Panc1 (cell line): ENCODE measurements at regions not wholly inside any gene's neighbourhood (a gene's known extent, or its start where the extent isn't known, plus 50 kb on each side); places are given as distances from the start of the nearest gene placed in this dataset.

Experiments used
- ATAC-seq: fragments of 200-7000 bp; cut with Tn5 transposase; 2 replicates; pipeline ENCODE4 v1.9.1; 2020; ENCODE audit warnings: mild to moderate bottlenecking, moderate library complexity
- BruUV-seq: library from RNA; stranded (reverse); fragments of 400-500 nt; replicated peaks from 2 replicates; lab custom pipeline; 2021; lab: Mats Ljungman, UMichigan
- CTCF ChIA-PET: fragments of 300-600 bp; sonication (Branson Sonifier 250); formaldehyde crosslinking; loops from one replicate; lab custom pipeline; 2022; ENCODE audit warnings: antibody characterized with exemption; lab: Charles Lee
- POLR2A ChIA-PET: fragments of 300-600 bp; sonication (Branson Sonifier 250); formaldehyde crosslinking; loops from one replicate; lab custom pipeline; 2022; ENCODE audit warnings: antibody characterized with exemption; lab: Charles Lee
- DNase-seq: peaks from one replicate; pipeline ENCODE4 v3.0.0-alpha.2; 2010; ENCODE audit warnings: low read depth, low spot score
- H3K27ac ChIP-seq: 2 replicates; pipeline ENCODE4 v1.5.1; 2011; ENCODE audit warnings: mild to moderate bottlenecking, low read length, inconsistent platforms
- H3K27me3 ChIP-seq: fragments of 200-500 bp; sonication (Bioruptor generic); 2 replicates; pipeline ENCODE4 v1.6.0; 2014; ENCODE audit warnings: low read length, inconsistent platforms; ENCODE audit not compliant: control insufficient read depth, insufficient read depth
- H3K36me3 ChIP-seq: fragments of 200-500 bp; sonication (Bioruptor generic); 2 replicates; pipeline ENCODE4 v1.5.1; 2014; ENCODE audit warnings: inconsistent platforms, mild to moderate bottlenecking, low read length, moderate library complexity; ENCODE audit not compliant: control insufficient read depth, insufficient read depth
- H3K4me1 ChIP-seq: 2 replicates; pipeline ENCODE4 v1.5.1; 2011; ENCODE audit warnings: inconsistent platforms, mild to moderate bottlenecking, low read length, moderate library complexity; ENCODE audit not compliant: control insufficient read depth, insufficient read depth
- H3K4me3 ChIP-seq, 2 experiments: 2 replicates each; pipeline ENCODE4 v1.5.1; 2011 to 2012; ENCODE audit warnings: low read depth in 2 of 2, low read length in 2 of 2, mild to moderate bottlenecking in 2 of 2, inconsistent platforms in 1 of 2, moderate library complexity in 1 of 2
- H3K9me3 ChIP-seq: fragments of 200-500 bp; sonication (Bioruptor generic); 2 replicates; pipeline ENCODE4 v1.5.1; 2014; ENCODE audit warnings: low read depth, mild to moderate bottlenecking, inconsistent platforms, low read length, moderate library complexity; ENCODE audit not compliant: control insufficient read depth, insufficient read depth
- POLR2AphosphoS5 ChIP-seq: IDR thresholded peaks from 2 replicates; pipeline ENCODE4 v1.6.1; 2012; ENCODE audit warnings: mild to moderate bottlenecking, low read depth, low read length, moderate library complexity
- SIN3A ChIP-seq: IDR thresholded peaks from 2 replicates; pipeline ENCODE4 v1.6.1; 2012; ENCODE audit warnings: low read depth, mild to moderate bottlenecking, low read length, moderate library complexity, borderline replicate concordance; ENCODE audit not compliant: insufficient read depth
- TCF7L2 ChIP-seq: IDR thresholded peaks from 2 replicates; pipeline ENCODE4 v1.6.1; 2011; ENCODE audit warnings: mild to moderate bottlenecking, low read depth, low read length, inconsistent platforms
- in situ Hi-C: cut with HindIII; loops from 2 replicates; pipeline ENCODE4 v1.10.0; 2016; ENCODE audit warnings: low sequenced_read_pairs, low pct_unique_long_range_greater_than_20kb
- intact Hi-C: fragments of 100-400 bp; cut with micrococcal nuclease; formaldehyde crosslinking; loops from one replicate; pipeline ENCODE4 v1.10.0; 2022; ENCODE audit not compliant: unreplicated experiment
- TF ChIP-seq, protein P1 (sequence below): fragments of 450-650 bp; IDR thresholded peaks from 2 replicates; pipeline ENCODE4 v1.5.1; 2017; ENCODE audit warnings: mild to moderate bottlenecking
- TF ChIP-seq, protein P2 (sequence below), 2 experiments: IDR thresholded peaks; 2 replicates each; pipeline ENCODE4 v1.6.1; 2011 to 2012; ENCODE audit warnings: low read depth in 2 of 2, control low read depth in 1 of 2, low read length in 1 of 2, mild to moderate bottlenecking in 1 of 2, moderate library complexity in 1 of 2; ENCODE audit not compliant: insufficient read depth in 1 of 2

DNA sequence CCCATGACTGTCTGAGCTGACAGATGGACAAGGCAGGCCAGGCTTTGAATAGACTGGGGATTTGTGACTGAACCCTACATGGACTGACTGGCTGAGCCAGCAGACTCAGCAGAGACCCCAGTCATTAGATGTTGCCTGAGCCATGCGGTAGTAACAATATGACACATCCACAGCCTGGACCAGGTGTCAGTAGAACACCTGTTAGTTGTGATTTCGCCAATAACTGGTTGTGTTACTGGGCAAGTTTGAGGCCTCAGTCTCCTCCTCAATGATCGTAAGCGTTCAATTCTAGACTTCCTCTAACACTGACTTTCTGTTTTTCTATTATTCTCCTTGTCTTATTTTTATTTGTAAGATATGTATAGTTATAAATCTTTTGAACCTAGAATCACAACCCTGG is 311.9 kb upstream of the MAP3K7 start:
- Histone ChIP-seq H3K27ac (no peak overlapping the region), H3K4me3 (no peak overlapping the region), H3K36me3 (no peaks in the 10 kb centered on the region), H3K4me1 (no peaks in the 10 kb centered on the region), H3K9me3 (no peaks in the 10 kb centered on the region), H3K27me3 (no peaks in the 10 kb centered on the region)
- ChIA-PET POLR2A (no interaction called here), CTCF (no interaction called here)
- in situ Hi-C loops = no loop called here
- no TSS peak for BruUV-seq
- TF ChIP-seq POLR2AphosphoS5 = no peak
- TF ChIP-seq, protein P1, sequence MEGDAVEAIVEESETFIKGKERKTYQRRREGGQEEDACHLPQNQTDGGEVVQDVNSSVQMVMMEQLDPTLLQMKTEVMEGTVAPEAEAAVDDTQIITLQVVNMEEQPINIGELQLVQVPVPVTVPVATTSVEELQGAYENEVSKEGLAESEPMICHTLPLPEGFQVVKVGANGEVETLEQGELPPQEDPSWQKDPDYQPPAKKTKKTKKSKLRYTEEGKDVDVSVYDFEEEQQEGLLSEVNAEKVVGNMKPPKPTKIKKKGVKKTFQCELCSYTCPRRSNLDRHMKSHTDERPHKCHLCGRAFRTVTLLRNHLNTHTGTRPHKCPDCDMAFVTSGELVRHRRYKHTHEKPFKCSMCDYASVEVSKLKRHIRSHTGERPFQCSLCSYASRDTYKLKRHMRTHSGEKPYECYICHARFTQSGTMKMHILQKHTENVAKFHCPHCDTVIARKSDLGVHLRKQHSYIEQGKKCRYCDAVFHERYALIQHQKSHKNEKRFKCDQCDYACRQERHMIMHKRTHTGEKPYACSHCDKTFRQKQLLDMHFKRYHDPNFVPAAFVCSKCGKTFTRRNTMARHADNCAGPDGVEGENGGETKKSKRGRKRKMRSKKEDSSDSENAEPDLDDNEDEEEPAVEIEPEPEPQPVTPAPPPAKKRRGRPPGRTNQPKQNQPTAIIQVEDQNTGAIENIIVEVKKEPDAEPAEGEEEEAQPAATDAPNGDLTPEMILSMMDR = no peak
- TF ChIP-seq, protein P2, sequence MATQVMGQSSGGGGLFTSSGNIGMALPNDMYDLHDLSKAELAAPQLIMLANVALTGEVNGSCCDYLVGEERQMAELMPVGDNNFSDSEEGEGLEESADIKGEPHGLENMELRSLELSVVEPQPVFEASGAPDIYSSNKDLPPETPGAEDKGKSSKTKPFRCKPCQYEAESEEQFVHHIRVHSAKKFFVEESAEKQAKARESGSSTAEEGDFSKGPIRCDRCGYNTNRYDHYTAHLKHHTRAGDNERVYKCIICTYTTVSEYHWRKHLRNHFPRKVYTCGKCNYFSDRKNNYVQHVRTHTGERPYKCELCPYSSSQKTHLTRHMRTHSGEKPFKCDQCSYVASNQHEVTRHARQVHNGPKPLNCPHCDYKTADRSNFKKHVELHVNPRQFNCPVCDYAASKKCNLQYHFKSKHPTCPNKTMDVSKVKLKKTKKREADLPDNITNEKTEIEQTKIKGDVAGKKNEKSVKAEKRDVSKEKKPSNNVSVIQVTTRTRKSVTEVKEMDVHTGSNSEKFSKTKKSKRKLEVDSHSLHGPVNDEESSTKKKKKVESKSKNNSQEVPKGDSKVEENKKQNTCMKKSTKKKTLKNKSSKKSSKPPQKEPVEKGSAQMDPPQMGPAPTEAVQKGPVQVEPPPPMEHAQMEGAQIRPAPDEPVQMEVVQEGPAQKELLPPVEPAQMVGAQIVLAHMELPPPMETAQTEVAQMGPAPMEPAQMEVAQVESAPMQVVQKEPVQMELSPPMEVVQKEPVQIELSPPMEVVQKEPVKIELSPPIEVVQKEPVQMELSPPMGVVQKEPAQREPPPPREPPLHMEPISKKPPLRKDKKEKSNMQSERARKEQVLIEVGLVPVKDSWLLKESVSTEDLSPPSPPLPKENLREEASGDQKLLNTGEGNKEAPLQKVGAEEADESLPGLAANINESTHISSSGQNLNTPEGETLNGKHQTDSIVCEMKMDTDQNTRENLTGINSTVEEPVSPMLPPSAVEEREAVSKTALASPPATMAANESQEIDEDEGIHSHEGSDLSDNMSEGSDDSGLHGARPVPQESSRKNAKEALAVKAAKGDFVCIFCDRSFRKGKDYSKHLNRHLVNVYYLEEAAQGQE (IDR thresholded peaks at IDR 0.05; ENCODE audit: insufficient read depth in 1 of 2, low read depth in 2 of 2, low read length in 1 of 2) = no peak
- no peak for TF ChIP-seq SIN3A
- no peak for TF ChIP-seq TCF7L2
- no peak for ATAC-seq
- intact Hi-C loops = no loop called here
- DNase-seq = no peak

DNA sequence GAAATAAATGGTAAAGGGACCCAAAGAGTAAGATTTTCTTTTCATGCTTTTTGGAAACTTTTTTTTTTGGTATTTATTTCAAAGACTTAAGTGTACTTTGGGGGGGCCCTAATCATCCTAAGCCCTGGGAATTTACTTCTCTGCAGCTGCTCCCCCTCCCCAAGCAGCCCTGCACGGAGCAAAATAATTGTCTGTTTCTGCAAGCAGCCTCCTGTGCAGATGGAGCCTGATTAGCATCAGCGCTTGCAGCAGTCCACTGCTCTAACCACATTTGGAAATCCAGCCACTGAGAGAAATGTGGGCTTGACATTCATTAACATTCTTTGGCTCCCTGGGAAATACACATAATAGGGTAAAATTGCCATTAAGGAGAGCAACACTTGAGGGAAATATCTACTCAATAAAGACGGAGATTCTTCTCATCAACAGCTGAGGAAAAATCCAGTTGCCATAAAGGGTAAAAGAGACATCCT is 309.2 kb upstream of the MAP3K7 start:
- no peak overlapping the region for H3K27ac ChIP-seq
- intact Hi-C loops = no loop called here
- H3K4me1 ChIP-seq = no peaks in the 10 kb centered on the region
- H3K9me3 ChIP-seq = no peaks in the 10 kb centered on the region
- ATAC-seq (no peak), DNase-seq (no peak)
- BruUV-seq = no TSS peak
- in situ Hi-C loops = no loop called here
- H3K4me3 ChIP-seq = no peak overlapping the region
- ChIA-PET POLR2A (no interaction called here), CTCF (no interaction called here)
- no peaks in the 10 kb centered on the region for H3K27me3 ChIP-seq
- no peaks in the 10 kb centered on the region for H3K36me3 ChIP-seq
- no peak for TF ChIP-seq POLR2AphosphoS5
- TF ChIP-seq SIN3A = no peak
- TF ChIP-seq, protein P1 = no peak
- TF ChIP-seq TCF7L2 = no peak
- TF ChIP-seq, protein P2 (IDR thresholded peaks at IDR 0.05; ENCODE audit: insufficient read depth in 1 of 2, low read depth in 2 of 2, low read length in 1 of 2) = no peak
